ENCODE measurements at regions not wholly inside any gene's neighbourhood (a gene's known extent, or its start where the extent isn't known, plus 50 kb on each side); places are given as distances from the start of the nearest gene placed in this dataset.
A peak's percentile ranks its signal among the peaks of the same experiment; 100 is the strongest.
"Not testable (repeated sequence)": the region's sequence is repeated elsewhere in the genome, so short reads cannot be mapped to it uniquely, and the experiment has no call there.

GRCh38 chr6:131459005-131459404 lies 114.0 kb upstream of the ARG1 start:
- Histone ChIP-seq H3K27ac (ENCODE audit: low read depth, low read length) (no peak overlapping the region), H3K4me3 (ENCODE audit: low read depth, low read length) (no peak overlapping the region), H3K27me3 (ENCODE audit: control insufficient read depth, insufficient read depth, low read length) (no peaks in the 10 kb centered on the region), H3K4me1 (ENCODE audit: control insufficient read depth, insufficient read depth, low read length) (peaks cover 8% of the 10 kb centered on the region), H3K9ac (ENCODE audit: low read length) (no peak overlapping the region), H3K36me3 (ENCODE audit: control insufficient read depth, insufficient read depth, low read length) (no peaks in the 10 kb centered on the region), H3K9me3 (ENCODE audit: control insufficient read depth, insufficient read depth, low read depth, low read length) (no peaks in the 10 kb centered on the region)

DNA sequence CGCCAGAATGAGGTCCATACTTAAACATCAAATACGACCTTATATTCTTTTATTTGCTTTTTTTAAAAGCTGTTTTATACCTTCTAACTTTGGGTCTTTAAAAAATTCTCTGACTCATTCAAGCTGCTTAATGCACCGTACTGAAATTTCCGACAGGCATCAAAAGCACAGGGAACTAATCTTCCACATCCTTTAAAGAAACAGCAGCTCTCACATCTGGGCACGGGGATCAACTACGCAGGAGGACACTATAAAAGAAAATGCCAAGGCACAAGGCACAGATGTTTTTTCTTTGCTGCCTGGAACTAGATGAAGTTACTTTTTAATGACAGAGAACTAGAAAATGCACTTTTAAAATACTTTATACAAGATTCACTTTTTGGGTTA lies 112.4 kb upstream of the ARG1 start:
- H3K27me3 ChIP-seq (ENCODE audit: control insufficient read depth, insufficient read depth, low read length), result no peaks in the 10 kb centered on the region
- H3K4me1 ChIP-seq (ENCODE audit: control insufficient read depth, insufficient read depth, low read length), result peaks cover 8% of the 10 kb centered on the region
- no peak overlapping the region for H3K9ac ChIP-seq (ENCODE audit: low read length)
- H3K9me3 ChIP-seq (ENCODE audit: control insufficient read depth, insufficient read depth, low read depth, low read length), result no peaks in the 10 kb centered on the region
- no peaks in the 10 kb centered on the region for H3K36me3 ChIP-seq (ENCODE audit: control insufficient read depth, insufficient read depth, low read length)
- no peak overlapping the region for H3K4me3 ChIP-seq (ENCODE audit: low read depth, low read length)
- H3K27ac ChIP-seq (ENCODE audit: low read depth, low read length), result no peak overlapping the region

GRCh38 chr6:131469130-131469529 lies 103.9 kb upstream of the ARG1 start:
- H3K9ac ChIP-seq (ENCODE audit: low read length), result no peak overlapping the region
- no peaks in the 10 kb centered on the region for H3K4me1 ChIP-seq (ENCODE audit: control insufficient read depth, insufficient read depth, low read length)
- H3K9me3 ChIP-seq (ENCODE audit: control insufficient read depth, insufficient read depth, low read depth, low read length), result peaks cover 3% of the 10 kb centered on the region; the same call in 1 of the 2 replicates
- H3K27ac ChIP-seq (ENCODE audit: low read depth, low read length), result no peak overlapping the region
- no peaks in the 10 kb centered on the region for H3K36me3 ChIP-seq (ENCODE audit: control insufficient read depth, insufficient read depth, low read length)
- H3K27me3 ChIP-seq (ENCODE audit: control insufficient read depth, insufficient read depth, low read length), result no peaks in the 10 kb centered on the region
- no peak overlapping the region for H3K4me3 ChIP-seq (ENCODE audit: low read depth, low read length)

GRCh38 chr6:131470534-131470933 lies 102.5 kb upstream of the ARG1 start:
- H3K4me1 ChIP-seq (ENCODE audit: control insufficient read depth, insufficient read depth, low read length), result no peaks in the 10 kb centered on the region
- no peak overlapping the region for H3K4me3 ChIP-seq (ENCODE audit: low read depth, low read length)
- no peaks in the 10 kb centered on the region for H3K36me3 ChIP-seq (ENCODE audit: control insufficient read depth, insufficient read depth, low read length)
- H3K9me3 ChIP-seq (ENCODE audit: control insufficient read depth, insufficient read depth, low read depth, low read length), result peaks cover 8% of the 10 kb centered on the region
- no peak overlapping the region for H3K9ac ChIP-seq (ENCODE audit: low read length)
- H3K27ac ChIP-seq (ENCODE audit: low read depth, low read length), result no peak overlapping the region
- H3K27me3 ChIP-seq (ENCODE audit: control insufficient read depth, insufficient read depth, low read length), result no peaks in the 10 kb centered on the region

DNA sequence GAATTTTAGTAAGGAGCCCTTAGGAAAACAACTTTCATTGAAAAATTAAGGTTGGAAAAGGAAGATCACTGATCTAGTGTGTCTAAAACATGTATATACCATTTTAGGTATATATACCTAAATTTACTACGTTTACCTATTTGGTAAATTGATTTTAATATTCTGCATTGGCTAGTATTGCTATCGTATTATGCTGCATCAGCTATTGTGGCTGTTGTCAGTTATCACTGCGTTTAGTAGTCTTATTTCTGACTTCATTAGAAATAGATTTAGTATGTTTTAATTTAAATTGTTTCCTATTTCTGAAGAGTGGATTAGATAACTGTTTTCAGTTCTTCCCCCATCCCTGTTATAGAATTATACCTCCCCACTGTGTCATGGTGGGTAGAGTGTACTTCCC lies 101.7 kb upstream of the ARG1 start:
- H3K27me3 ChIP-seq (ENCODE audit: control insufficient read depth, insufficient read depth, low read length), result no peaks in the 10 kb centered on the region

DNA sequence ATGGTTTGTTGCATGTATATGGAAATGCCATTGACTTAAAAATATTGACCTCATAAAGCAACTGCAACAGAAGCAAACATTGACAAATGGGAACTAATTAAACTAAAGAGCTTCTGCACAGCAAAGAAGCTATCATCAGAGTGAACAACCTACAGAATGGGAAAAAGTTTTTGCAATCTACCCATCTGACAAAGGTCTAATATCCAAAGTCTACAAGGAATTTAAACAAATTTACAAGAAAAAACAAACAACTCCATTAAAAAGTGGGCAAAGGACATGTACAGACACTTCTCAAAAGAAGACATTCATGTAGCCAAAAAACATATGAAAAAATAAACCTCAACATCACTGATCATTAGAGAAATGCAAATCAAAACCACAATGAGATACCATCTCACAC lies 99.7 kb upstream of the ARG1 start:
- H3K4me3 ChIP-seq (ENCODE audit: low read depth, low read length); H3K4me1 ChIP-seq (ENCODE audit: control insufficient read depth, insufficient read depth, low read length); H3K9me3 ChIP-seq (ENCODE audit: control insufficient read depth, insufficient read depth, low read depth, low read length); H3K36me3 ChIP-seq (ENCODE audit: control insufficient read depth, insufficient read depth, low read length); H3K27ac ChIP-seq (ENCODE audit: low read depth, low read length); H3K27me3 ChIP-seq (ENCODE audit: control insufficient read depth, insufficient read depth, low read length); H3K9ac ChIP-seq (ENCODE audit: low read length): not testable (repeated sequence)

More for the DNA sequence above, 101.7 kb upstream of the ARG1 start:
- Histone ChIP-seq H3K9me3 (ENCODE audit: control insufficient read depth, insufficient read depth, low read depth, low read length) (peaks cover 10% of the 10 kb centered on the region), H3K4me1 (ENCODE audit: control insufficient read depth, insufficient read depth, low read length) (no peaks in the 10 kb centered on the region), H3K4me3 (ENCODE audit: low read depth, low read length) (no peak overlapping the region), H3K9ac (ENCODE audit: low read length) (no peak overlapping the region), H3K27ac (ENCODE audit: low read depth, low read length) (no peak overlapping the region), H3K36me3 (ENCODE audit: control insufficient read depth, insufficient read depth, low read length) (no peaks in the 10 kb centered on the region)

DNA sequence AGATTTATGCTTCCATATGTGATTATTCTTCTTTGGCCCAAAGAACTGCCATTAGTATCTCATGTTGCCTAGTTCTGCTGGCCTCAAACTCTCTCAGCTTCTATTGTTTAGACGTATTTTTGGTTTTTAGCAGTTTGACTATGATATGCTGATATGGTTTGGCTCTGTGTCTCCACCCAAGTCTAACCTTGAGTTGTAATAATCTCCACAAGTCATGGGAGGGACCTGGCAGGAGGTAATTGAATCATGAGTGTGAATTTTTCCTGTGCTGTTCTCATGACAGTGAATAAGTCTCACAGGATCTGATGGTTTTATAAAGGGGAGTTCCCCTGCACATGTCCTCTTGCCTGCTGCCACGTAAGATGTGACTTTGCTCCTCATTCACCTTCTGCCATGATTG lies 96.7 kb upstream of the ARG1 start:
- no peaks in the 10 kb centered on the region for H3K36me3 ChIP-seq (ENCODE audit: control insufficient read depth, insufficient read depth, low read length)
- no peak overlapping the region for H3K4me3 ChIP-seq (ENCODE audit: low read depth, low read length)
- peaks cover 4% of the 10 kb centered on the region for H3K4me1 ChIP-seq (ENCODE audit: control insufficient read depth, insufficient read depth, low read length)
- H3K9ac ChIP-seq (ENCODE audit: low read length), result no peak overlapping the region
- no peak overlapping the region for H3K27ac ChIP-seq (ENCODE audit: low read depth, low read length)
- H3K27me3 ChIP-seq (ENCODE audit: control insufficient read depth, insufficient read depth, low read length), result no peaks in the 10 kb centered on the region
- peaks cover 10% of the 10 kb centered on the region for H3K9me3 ChIP-seq (ENCODE audit: control insufficient read depth, insufficient read depth, low read depth, low read length)

DNA sequence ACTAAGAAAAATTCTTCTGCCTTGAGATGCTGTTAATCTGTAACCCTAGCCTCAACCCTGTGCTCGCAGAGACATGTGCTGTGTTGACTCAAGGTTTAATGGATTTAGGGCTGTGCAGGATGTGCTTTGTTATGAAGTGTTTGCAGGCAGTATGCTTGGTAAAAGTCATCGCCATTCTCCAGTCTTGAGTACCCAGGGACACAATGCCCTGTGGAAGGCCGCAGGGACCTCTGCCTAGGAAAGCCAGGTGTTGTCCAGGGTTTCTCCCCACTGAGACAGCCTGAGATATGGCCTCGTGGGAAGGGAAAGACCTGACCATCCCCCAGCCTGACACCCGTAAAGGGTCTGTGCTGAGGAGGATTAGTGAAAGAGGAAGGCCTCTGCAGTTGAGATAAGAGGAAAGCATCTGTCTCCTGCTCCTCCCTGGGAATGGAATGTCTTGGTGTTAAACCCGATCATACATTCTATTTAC lies 94.2 kb upstream of the ARG1 start:
- not testable (repeated sequence) for H3K36me3 ChIP-seq (ENCODE audit: control insufficient read depth, insufficient read depth, low read length); H3K4me1 ChIP-seq (ENCODE audit: control insufficient read depth, insufficient read depth, low read length); H3K4me3 ChIP-seq (ENCODE audit: low read depth, low read length); H3K27ac ChIP-seq (ENCODE audit: low read depth, low read length); H3K9me3 ChIP-seq (ENCODE audit: control insufficient read depth, insufficient read depth, low read depth, low read length); H3K27me3 ChIP-seq (ENCODE audit: control insufficient read depth, insufficient read depth, low read length)
- H3K9ac ChIP-seq (ENCODE audit: low read length), result peak overlapping the region; percentile 42

DNA sequence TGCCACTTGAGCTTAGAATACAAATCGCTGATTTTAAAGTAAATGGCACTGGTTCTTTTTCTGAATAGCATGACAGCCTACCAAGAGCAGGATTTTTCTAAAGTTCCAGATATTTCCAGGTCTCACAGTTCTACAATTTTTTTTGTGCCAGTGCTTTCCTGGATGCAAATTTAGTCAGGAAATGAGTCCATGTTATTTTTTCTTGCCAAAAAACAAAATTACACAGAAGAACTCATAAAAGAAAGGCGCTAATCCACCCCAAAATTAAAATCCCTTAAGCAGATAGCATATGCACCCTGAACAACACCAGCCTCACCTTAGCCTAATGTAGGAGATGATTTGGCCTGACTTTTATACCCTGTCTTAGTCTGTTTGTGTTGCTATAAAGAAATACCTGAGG lies 86.4 kb upstream of the ARG1 start:
- Histone ChIP-seq H3K4me1 (ENCODE audit: control insufficient read depth, insufficient read depth, low read length) (no peaks in the 10 kb centered on the region), H3K9ac (ENCODE audit: low read length) (no peak overlapping the region), H3K27ac (ENCODE audit: low read depth, low read length) (no peak overlapping the region), H3K4me3 (ENCODE audit: low read depth, low read length) (no peak overlapping the region), H3K27me3 (ENCODE audit: control insufficient read depth, insufficient read depth, low read length) (no peaks in the 10 kb centered on the region), H3K36me3 (ENCODE audit: control insufficient read depth, insufficient read depth, low read length) (no peaks in the 10 kb centered on the region), H3K9me3 (ENCODE audit: control insufficient read depth, insufficient read depth, low read depth, low read length) (no peaks in the 10 kb centered on the region)

GRCh38 chr6:131488780-131489179 lies 84.2 kb upstream of the ARG1 start:
- Histone ChIP-seq H3K27me3 (ENCODE audit: control insufficient read depth, insufficient read depth, low read length) (no peaks in the 10 kb centered on the region), H3K4me3 (ENCODE audit: low read depth, low read length) (no peak overlapping the region)

GRCh38 chr6:131490441-131490840 lies 82.6 kb upstream of the ARG1 start:
- Histone ChIP-seq H3K9me3 (ENCODE audit: control insufficient read depth, insufficient read depth, low read depth, low read length) (0 out of 2 replicates have a peak, but pooled peaks cover 4% of the 10 kb centered on the region), H3K27ac (ENCODE audit: low read depth, low read length) (no peak overlapping the region), H3K4me3 (ENCODE audit: low read depth, low read length) (no peak overlapping the region), H3K36me3 (ENCODE audit: control insufficient read depth, insufficient read depth, low read length) (no peaks in the 10 kb centered on the region), H3K4me1 (ENCODE audit: control insufficient read depth, insufficient read depth, low read length) (0 out of 2 replicates have a peak, but pooled peaks cover 5% of the 10 kb centered on the region), H3K9ac (ENCODE audit: low read length) (no peak overlapping the region), H3K27me3 (ENCODE audit: control insufficient read depth, insufficient read depth, low read length) (no peaks in the 10 kb centered on the region)

More at GRCh38 chr6:131488780-131489179, 84.2 kb upstream of the ARG1 start:
- Histone ChIP-seq H3K27ac (ENCODE audit: low read depth, low read length) (no peak overlapping the region), H3K36me3 (ENCODE audit: control insufficient read depth, insufficient read depth, low read length) (no peaks in the 10 kb centered on the region), H3K9me3 (ENCODE audit: control insufficient read depth, insufficient read depth, low read depth, low read length) (no peaks in the 10 kb centered on the region), H3K4me1 (ENCODE audit: control insufficient read depth, insufficient read depth, low read length) (0 out of 2 replicates have a peak, but pooled peaks cover 2% of the 10 kb centered on the region), H3K9ac (ENCODE audit: low read length) (no peak overlapping the region)
